Parathyroid adenoma (tissue), 2 donors: ENCODE measurements at regions not wholly inside any gene's neighbourhood (a gene's known extent, or its start where the extent isn't known, plus 50 kb on each side); places are given as distances from the start of the nearest gene placed in this dataset.

Experiments used
- H2AFZ ChIP-seq: fragments of 300-600 bp; sonication (generic); one replicate; pipeline ENCODE4 v1.7.0; 2017; ENCODE audit warnings: antibody characterized with exemption, mild to moderate bottlenecking
- H3K27ac ChIP-seq: fragments of 300-600 bp; sonication (generic); one replicate; pipeline ENCODE4 v1.7.0; 2017
- H3K27me3 ChIP-seq: fragments of 300-600 bp; sonication (generic); one replicate; pipeline ENCODE4 v1.7.0; 2017; ENCODE audit warnings: low read length; ENCODE audit not compliant: control insufficient read depth, insufficient read depth
- H3K36me3 ChIP-seq: fragments of 300-600 bp; sonication (generic); one replicate; pipeline ENCODE4 v1.7.0; 2017; ENCODE audit warnings: low read length; ENCODE audit not compliant: control insufficient read depth, insufficient read depth
- H3K4me1 ChIP-seq: fragments of 300-600 bp; sonication (generic); one replicate; pipeline ENCODE4 v1.7.0; 2017; ENCODE audit warnings: control low read depth
- H3K4me2 ChIP-seq: fragments of 300-600 bp; sonication (generic); one replicate; pipeline ENCODE4 v1.7.0; 2017; ENCODE audit warnings: low read length
- H3K4me3 ChIP-seq: fragments of 300-600 bp; sonication (generic); one replicate; pipeline ENCODE4 v1.7.0; 2017; ENCODE audit warnings: low read depth, low read length
- H3K79me2 ChIP-seq: fragments of 300-600 bp; sonication (generic); one replicate; pipeline ENCODE4 v1.7.0; 2017; ENCODE audit warnings: control low read depth
- H3K9ac ChIP-seq: fragments of 300-600 bp; sonication (generic); one replicate; pipeline ENCODE4 v1.7.0; 2017; ENCODE audit warnings: mild to moderate bottlenecking
- H3K9me3 ChIP-seq: fragments of 300-600 bp; sonication (generic); one replicate; pipeline ENCODE4 v1.7.0; 2017; ENCODE audit warnings: low read length; ENCODE audit not compliant: control insufficient read depth
- TF ChIP-seq, protein P1 (sequence below): fragments of 300-600 bp; sonication (generic); IDR thresholded peaks from one replicate; pipeline ENCODE4 v1.7.0; 2017; ENCODE audit warnings: antibody characterized with exemption, mild to moderate bottlenecking
- donor health status: primary hyperparathyroidism.

DNA sequence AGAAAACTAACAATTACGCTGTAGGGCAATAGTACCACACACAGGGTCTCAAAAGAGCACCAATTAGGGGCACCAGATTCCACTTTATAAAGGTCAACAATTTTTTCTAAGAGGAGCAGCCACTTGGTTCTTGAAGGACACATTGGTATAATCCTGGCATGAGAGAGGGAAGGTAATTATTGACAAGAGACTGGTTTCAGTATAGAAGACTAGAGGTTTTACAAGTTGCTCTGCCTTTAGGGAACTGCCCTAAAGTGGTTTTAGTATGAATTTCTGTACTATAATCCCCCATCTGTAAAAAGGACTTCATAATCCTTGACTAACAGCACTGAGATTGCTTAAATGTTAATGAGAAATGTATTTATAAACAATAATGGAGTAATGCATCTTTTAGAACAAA, 648.5 kb upstream of the PTBP2 start:
- Histone ChIP-seq H3K27ac (no peak overlapping the region), H3K9me3 (no peaks in the 10 kb centered on the region), H2AFZ (no peak overlapping the region), H3K4me2 (no peak overlapping the region), H3K4me3 (no peak overlapping the region), H3K4me1 (no peaks in the 10 kb centered on the region), H3K36me3 (no peaks in the 10 kb centered on the region), H3K27me3 (no peaks in the 10 kb centered on the region), H3K9ac (no peak overlapping the region), H3K79me2 (no peaks in the 10 kb centered on the region)
- TF ChIP-seq, protein P1, sequence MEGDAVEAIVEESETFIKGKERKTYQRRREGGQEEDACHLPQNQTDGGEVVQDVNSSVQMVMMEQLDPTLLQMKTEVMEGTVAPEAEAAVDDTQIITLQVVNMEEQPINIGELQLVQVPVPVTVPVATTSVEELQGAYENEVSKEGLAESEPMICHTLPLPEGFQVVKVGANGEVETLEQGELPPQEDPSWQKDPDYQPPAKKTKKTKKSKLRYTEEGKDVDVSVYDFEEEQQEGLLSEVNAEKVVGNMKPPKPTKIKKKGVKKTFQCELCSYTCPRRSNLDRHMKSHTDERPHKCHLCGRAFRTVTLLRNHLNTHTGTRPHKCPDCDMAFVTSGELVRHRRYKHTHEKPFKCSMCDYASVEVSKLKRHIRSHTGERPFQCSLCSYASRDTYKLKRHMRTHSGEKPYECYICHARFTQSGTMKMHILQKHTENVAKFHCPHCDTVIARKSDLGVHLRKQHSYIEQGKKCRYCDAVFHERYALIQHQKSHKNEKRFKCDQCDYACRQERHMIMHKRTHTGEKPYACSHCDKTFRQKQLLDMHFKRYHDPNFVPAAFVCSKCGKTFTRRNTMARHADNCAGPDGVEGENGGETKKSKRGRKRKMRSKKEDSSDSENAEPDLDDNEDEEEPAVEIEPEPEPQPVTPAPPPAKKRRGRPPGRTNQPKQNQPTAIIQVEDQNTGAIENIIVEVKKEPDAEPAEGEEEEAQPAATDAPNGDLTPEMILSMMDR: no peak

DNA sequence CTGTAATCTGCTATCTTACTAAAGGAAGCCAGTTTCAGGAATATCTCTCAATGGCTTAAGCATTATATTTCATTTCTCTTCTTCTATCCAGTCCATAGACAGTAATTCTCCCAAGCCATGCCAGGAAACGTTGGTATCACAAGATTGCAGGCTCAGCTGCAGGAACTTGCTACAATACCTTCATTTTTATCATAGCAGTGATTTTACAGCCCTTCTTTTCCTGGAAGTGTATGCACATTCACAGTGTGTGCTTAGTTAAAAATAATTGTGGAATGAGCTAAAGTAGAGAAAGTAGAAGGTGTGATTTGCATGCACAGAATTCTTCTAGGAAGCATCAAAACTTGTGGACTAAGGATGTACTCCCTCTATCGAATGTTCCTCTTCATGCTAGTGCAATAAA, 647.2 kb upstream of the PTBP2 start:
- no peak overlapping the region for H3K9ac ChIP-seq
- no peak overlapping the region for H3K4me2 ChIP-seq
- no peak overlapping the region for H2AFZ ChIP-seq
- no peaks in the 10 kb centered on the region for H3K4me1 ChIP-seq
- no peak overlapping the region for H3K27ac ChIP-seq
- no peak overlapping the region for H3K4me3 ChIP-seq
- H3K27me3 ChIP-seq: no peaks in the 10 kb centered on the region
- TF ChIP-seq, protein P1: no peak
- H3K36me3 ChIP-seq: no peaks in the 10 kb centered on the region
- no peaks in the 10 kb centered on the region for H3K9me3 ChIP-seq
- no peaks in the 10 kb centered on the region for H3K79me2 ChIP-seq

DNA sequence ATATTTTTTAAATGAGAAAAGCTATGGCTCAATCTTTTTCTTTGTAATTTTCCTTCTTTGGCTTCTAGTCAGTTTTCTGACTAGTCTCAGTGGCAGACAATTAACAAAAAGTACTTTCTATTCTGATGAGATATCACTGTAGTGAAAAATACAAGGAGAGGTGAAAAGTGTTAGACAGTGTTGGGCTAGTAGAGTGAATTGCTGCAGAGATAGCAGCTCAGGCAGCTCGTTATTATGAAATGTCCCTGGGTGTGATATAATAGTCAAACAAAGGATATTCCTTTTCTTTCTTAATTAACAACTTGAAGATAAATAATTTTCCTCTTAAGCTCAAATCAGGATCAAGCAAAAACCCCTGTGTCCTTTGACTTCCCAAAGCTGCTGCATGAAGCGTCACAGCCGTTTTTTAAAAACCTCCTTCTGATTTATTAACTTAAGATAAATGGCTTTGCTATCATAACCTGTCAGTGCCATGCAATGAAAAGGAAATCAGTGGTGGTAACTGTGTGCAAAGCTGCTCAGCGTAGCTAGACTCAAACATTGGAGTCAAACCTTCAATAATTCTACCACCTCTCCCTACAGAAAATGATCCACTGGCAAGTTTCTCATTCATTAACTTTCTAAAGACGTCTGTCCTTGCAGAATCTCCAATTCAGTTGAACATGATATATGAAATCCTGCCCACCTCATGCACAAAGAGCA, 646.6 kb upstream of the PTBP2 start:
- H3K4me3 ChIP-seq: no peak overlapping the region
- H3K79me2 ChIP-seq: no peaks in the 10 kb centered on the region
- H3K9ac ChIP-seq: no peak overlapping the region
- TF ChIP-seq, protein P1: no peak
- no peak overlapping the region for H2AFZ ChIP-seq
- H3K27ac ChIP-seq: no peak overlapping the region
- no peaks in the 10 kb centered on the region for H3K9me3 ChIP-seq
- no peak overlapping the region for H3K4me2 ChIP-seq
- H3K36me3 ChIP-seq: no peaks in the 10 kb centered on the region
- H3K27me3 ChIP-seq: no peaks in the 10 kb centered on the region
- no peaks in the 10 kb centered on the region for H3K4me1 ChIP-seq

DNA sequence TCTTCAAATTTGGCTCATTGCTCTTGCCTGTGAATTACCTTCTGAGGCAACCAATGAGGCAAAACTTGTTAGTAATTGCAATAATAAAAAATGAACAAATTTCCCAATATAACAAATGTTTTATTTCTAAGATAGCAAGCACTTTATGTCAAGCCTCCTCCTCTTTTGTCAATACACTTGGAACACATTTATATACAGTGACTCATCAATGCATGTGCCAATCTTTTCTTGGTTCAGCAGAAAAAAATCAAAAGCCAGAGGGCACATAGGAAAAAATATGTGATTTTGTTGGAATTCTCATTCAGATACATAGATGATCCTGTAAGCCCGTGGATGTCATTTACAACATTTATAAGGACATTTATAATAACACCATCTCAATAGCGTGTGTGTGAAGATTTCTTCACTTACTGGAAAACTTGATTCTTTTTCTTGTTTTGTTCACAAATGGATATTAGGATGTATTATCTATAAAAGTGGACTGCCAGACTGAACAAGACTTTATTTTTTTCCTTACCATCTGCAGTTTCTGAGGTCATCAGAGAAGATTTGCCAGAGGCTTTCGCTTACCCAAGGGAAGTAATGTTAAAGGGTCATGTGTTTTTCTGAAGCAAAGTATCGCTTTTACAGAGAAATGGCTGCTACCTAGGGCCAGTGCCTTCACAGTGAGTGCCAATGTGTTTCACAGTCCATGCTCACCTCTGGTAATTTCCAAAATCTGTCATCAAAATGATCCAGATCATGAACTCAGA, 645.7 kb upstream of the PTBP2 start:
- TF ChIP-seq, protein P1: no peak
- Histone ChIP-seq H3K79me2 (no peaks in the 10 kb centered on the region), H2AFZ (no peak overlapping the region), H3K4me3 (no peak overlapping the region), H3K9ac (no peak overlapping the region), H3K27ac (no peak overlapping the region), H3K4me2 (no peak overlapping the region), H3K4me1 (no peaks in the 10 kb centered on the region), H3K27me3 (no peaks in the 10 kb centered on the region), H3K36me3 (no peaks in the 10 kb centered on the region), H3K9me3 (no peaks in the 10 kb centered on the region)
